GM21360 (cell line): ENCODE measurements at regions not wholly inside any gene's neighbourhood (a gene's known extent, or its start where the extent isn't known, plus 50 kb on each side); places are given as distances from the start of the nearest gene placed in this dataset.
"Not testable (repeated sequence)": the region's sequence is repeated elsewhere in the genome, so short reads cannot be mapped to it uniquely, and the experiment has no call there.

Experiments
- ATAC-seq: cut with Tn5 transposase; IDR thresholded peaks from one replicate; pipeline ENCODE4 v1.9.1; 2021; ENCODE audit warnings: mild to moderate bottlenecking, moderate library complexity; ENCODE audit not compliant: unreplicated experiment

DNA sequence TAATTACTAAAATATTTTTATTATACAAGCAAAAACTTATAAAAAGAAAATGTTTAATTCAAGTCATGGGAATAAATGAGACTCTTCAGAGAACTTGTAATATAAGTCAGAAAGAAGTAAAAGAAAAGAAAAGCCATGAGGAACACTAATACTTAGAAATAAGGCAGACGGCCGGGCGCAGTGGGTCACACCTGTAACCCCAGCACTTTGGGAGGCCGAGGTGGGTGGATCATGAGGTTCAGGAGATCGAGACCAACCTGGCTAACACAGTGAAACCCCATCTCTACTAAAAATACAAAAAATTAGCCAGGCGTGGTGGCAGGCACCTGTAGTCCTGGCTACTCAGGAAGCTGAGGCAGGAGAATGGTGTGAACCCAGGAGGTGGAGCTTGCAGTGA, 528.6 kb downstream of the IRS2 start:
- not testable (repeated sequence) for ATAC-seq
